H1 (cell line): ENCODE measurements at regions not wholly inside any gene's neighbourhood (a gene's known extent, or its start where the extent isn't known, plus 50 kb on each side); places are given as distances from the start of the nearest gene placed in this dataset.

ENCODE experiments used
- CTCF ChIA-PET: fragments of 300-600 bp; sonication (Branson Sonifier 250); formaldehyde crosslinking; loops from one replicate; lab custom pipeline; 2021; ENCODE audit not compliant: partially characterized antibody; lab: Charles Lee
- POLR2A ChIA-PET: fragments of 300-600 bp; sonication (Branson Sonifier 250); formaldehyde crosslinking; loops from one replicate; lab custom pipeline; 2021; ENCODE audit warnings: inconsistent platforms; ENCODE audit not compliant: partially characterized antibody; lab: Charles Lee
- DNase-seq, 2 experiments: peaks; one replicate each; pipeline versions ENCODE4 v3.0.0 to v3.0.0-alpha.2; 2010 to 2022; ENCODE audit warnings: low spot score in 2 of 2, low read depth in 1 of 2, mixed read lengths in 1 of 2
- FAIRE-seq: peaks from 2 replicates; lab custom pipeline; 2011; peaks lifted over from hg19 to GRCh38; lab: Jason Lieb, UNC
- H2AFZ ChIP-seq: 2 replicates; pipeline ENCODE4 v1.8.1; 2012; ENCODE audit warnings: low read length, inconsistent platforms
- H2AK5ac ChIP-seq: 2 replicates; pipeline ENCODE4 v1.6.1; 2013; ENCODE audit warnings: low read depth, low read length
- H2BK120ac ChIP-seq: replicated peaks from 2 replicates; pipeline ENCODE3; 2013; ENCODE audit warnings: low read depth, low read length, inconsistent platforms
- H2BK12ac ChIP-seq: 2 replicates; pipeline ENCODE4 v1.6.1; 2013; ENCODE audit warnings: low read depth, low read length
- H2BK15ac ChIP-seq: 2 replicates; pipeline ENCODE4 v1.6.1; 2013; ENCODE audit warnings: low read length
- H2BK20ac ChIP-seq: 2 replicates; pipeline ENCODE4 v1.6.1; 2013; ENCODE audit warnings: low read length
- H2BK5ac ChIP-seq: 2 replicates; pipeline ENCODE4 v1.6.1; 2013; ENCODE audit warnings: low read depth, low read length
- H3K14ac ChIP-seq: 2 replicates; pipeline ENCODE4 v1.6.1; 2013; ENCODE audit warnings: inconsistent platforms; ENCODE audit not compliant: insufficient read length
- H3K18ac ChIP-seq: 2 replicates; pipeline ENCODE4 v1.6.1; 2013; ENCODE audit warnings: low read length; ENCODE audit errors: extremely low read depth
- H3K23ac ChIP-seq: 2 replicates; pipeline ENCODE4 v1.6.1; 2013; ENCODE audit warnings: inconsistent platforms; ENCODE audit not compliant: insufficient read length
- H3K23me2 ChIP-seq: 2 replicates; pipeline ENCODE4 v1.6.1; 2013; ENCODE audit warnings: low read depth, low read length
- H3K27ac ChIP-seq: 2 replicates; pipeline ENCODE4 v1.6.1; 2011; ENCODE audit warnings: low read depth, low read length, inconsistent platforms
- H3K27me3 ChIP-seq, 4 experiments: replicated peaks in 1 of 4; 1 replicate in 1 of 4; 2 replicates in 3 of 4; pipeline versions ENCODE4 v1.6.1 to v1.8.1; 2011 to 2013; ENCODE audit warnings: low read length in 3 of 4, mild to moderate bottlenecking in 3 of 4, inconsistent platforms in 2 of 4, mixed read lengths in 2 of 4, moderate library complexity in 1 of 4; ENCODE audit not compliant: control insufficient read depth in 3 of 4, insufficient read depth in 3 of 4; ENCODE audit errors: extremely low read depth in 1 of 4
- H3K36me3 ChIP-seq, 4 experiments: 2 replicates each; pipeline versions ENCODE4 v1.6.1 to v1.8.1; 2011 to 2013; ENCODE audit warnings: mild to moderate bottlenecking in 4 of 4, low read length in 3 of 4, moderate library complexity in 2 of 4, control low read depth in 1 of 4, inconsistent platforms in 1 of 4; ENCODE audit not compliant: insufficient read depth in 4 of 4, control insufficient read depth in 2 of 4
- H3K4ac ChIP-seq: replicated peaks from 2 replicates; pipeline ENCODE3; 2013; ENCODE audit warnings: low read length, low read depth, mixed read lengths, inconsistent platforms; ENCODE audit not compliant: insufficient read length
- H3K4me1 ChIP-seq, 4 experiments: replicated peaks in 1 of 4; 1 replicate in 1 of 4; 2 replicates in 3 of 4; pipeline versions ENCODE4 v1.6.1 to v1.8.1; 2011 to 2013; ENCODE audit warnings: low read length in 3 of 4, inconsistent platforms in 2 of 4, mixed read lengths in 1 of 4; ENCODE audit not compliant: insufficient read depth in 4 of 4, control insufficient read depth in 3 of 4
- H3K4me2 ChIP-seq, 2 experiments: 2 replicates each; pipeline versions ENCODE4 v1.6.1 to v1.8.1; 2011 to 2013; ENCODE audit warnings: low read depth in 2 of 2, low read length in 2 of 2, control low read depth in 1 of 2, inconsistent platforms in 1 of 2, mild to moderate bottlenecking in 1 of 2; ENCODE audit not compliant: insufficient read depth in 1 of 2
- H3K4me3 ChIP-seq, 4 experiments: fragments of 200-600, 300-600 bp in 1 of 4; sonication (generic), shearing (Covaris generic), sonication (Bioruptor Twin) in 1 of 4; 2 replicates each; pipeline versions ENCODE4 v1.5.1 to v1.8.1; 2011 to 2016; ENCODE audit warnings: low read length in 4 of 4, low read depth in 3 of 4, control low read depth in 2 of 4, inconsistent platforms in 2 of 4, mild to moderate bottlenecking in 2 of 4, mixed read lengths in 1 of 4, moderate library complexity in 1 of 4; ENCODE audit not compliant: insufficient read depth in 2 of 4; ENCODE audit errors: extremely low read depth in 1 of 4
- H3K56ac ChIP-seq: replicated peaks from 2 replicates; pipeline ENCODE3; 2013; ENCODE audit warnings: low read depth, mild to moderate bottlenecking, mixed read lengths, low read length, inconsistent platforms; ENCODE audit not compliant: insufficient read length
- H3K79me1 ChIP-seq: 2 replicates; pipeline ENCODE4 v1.6.1; 2013; ENCODE audit warnings: low read depth, low read length, control low read depth
- H3K79me2 ChIP-seq, 2 experiments: 2 replicates each; pipeline versions ENCODE4 v1.6.1 to v1.8.1; 2012 to 2013; ENCODE audit warnings: low read length in 2 of 2, mild to moderate bottlenecking in 2 of 2, inconsistent platforms in 1 of 2; ENCODE audit not compliant: insufficient read depth in 2 of 2, control insufficient read depth in 1 of 2
- H3K9ac ChIP-seq, 4 experiments: replicated peaks in 1 of 4; 1 replicate in 1 of 4; 2 replicates in 3 of 4; pipeline versions ENCODE4 v1.6.1 to v1.8.1; 2011 to 2013; ENCODE audit warnings: low read depth in 3 of 4, low read length in 3 of 4, control low read depth in 2 of 4, mild to moderate bottlenecking in 2 of 4, moderate library complexity in 2 of 4, inconsistent platforms in 1 of 4; ENCODE audit errors: extremely low read depth in 1 of 4
- H3K9me3 ChIP-seq, 2 experiments: 2 replicates each; pipeline versions ENCODE4 v1.6.1 to v1.8.1; 2012 to 2013; ENCODE audit warnings: mild to moderate bottlenecking in 2 of 2, moderate library complexity in 2 of 2, control low read depth in 1 of 2, inconsistent platforms in 1 of 2, low read depth in 1 of 2, low read length in 1 of 2, mixed read lengths in 1 of 2; ENCODE audit not compliant: insufficient read depth in 2 of 2
- H4K20me1 ChIP-seq, 2 experiments: replicated peaks in 1 of 2; 2 replicates each; pipeline versions ENCODE3 to v1.8.1; 2011 to 2013; ENCODE audit warnings: inconsistent platforms in 2 of 2, low read length in 2 of 2, mild to moderate bottlenecking in 1 of 2; ENCODE audit not compliant: insufficient read depth in 2 of 2, control insufficient read depth in 1 of 2
- H4K5ac ChIP-seq: 2 replicates; pipeline ENCODE4 v1.6.1; 2013; ENCODE audit warnings: low read length, low read depth, mixed read lengths, inconsistent platforms; ENCODE audit not compliant: insufficient read length
- H4K8ac ChIP-seq: 2 replicates; pipeline ENCODE4 v1.8.0; 2013; ENCODE audit warnings: mild to moderate bottlenecking, moderate library complexity, low read length, inconsistent platforms; ENCODE audit not compliant: insufficient read depth; ENCODE audit errors: extremely low read depth
- H4K91ac ChIP-seq: replicated peaks from 2 replicates; pipeline ENCODE3; 2013; ENCODE audit warnings: low read length, mixed read lengths, inconsistent platforms; ENCODE audit not compliant: insufficient read length
- ATF3 ChIP-seq: IDR thresholded peaks from 2 replicates; pipeline ENCODE4 v1.6.1; 2011; ENCODE audit warnings: low read depth, mild to moderate bottlenecking, low read length; ENCODE audit not compliant: insufficient read depth
- BACH1 ChIP-seq: IDR thresholded peaks from 2 replicates; pipeline ENCODE4 v1.6.1; 2012; ENCODE audit warnings: low read length, improper control_type of control experiment
- BCL11A ChIP-seq, 2 experiments: IDR thresholded peaks; one replicate each; pipeline ENCODE4 v1.6.1; 2011; ENCODE audit warnings: low read depth in 2 of 2, low read length in 2 of 2, mild to moderate bottlenecking in 2 of 2
- CBX5 ChIP-seq: fragments of 300-800, 300-1000 bp; sonication (generic); IDR thresholded peaks from 2 replicates; pipeline ENCODE4 v1.7.1; 2016; ENCODE audit warnings: antibody characterized with exemption, low read length, low read depth
- CBX8 ChIP-seq: fragments of 300-800, 300-1000 bp; sonication (generic); IDR thresholded peaks from 2 replicates; pipeline ENCODE4 v1.7.1; 2016; ENCODE audit warnings: low read depth, low read length, borderline replicate concordance
- CEBPB ChIP-seq: IDR thresholded peaks from 2 replicates; pipeline ENCODE4 v1.6.1; 2012; ENCODE audit warnings: low read depth, low read length
- CHD1 ChIP-seq: IDR thresholded peaks from 2 replicates; pipeline ENCODE4 v1.6.1; 2012; ENCODE audit warnings: low read depth, low read length, improper control_type of control experiment
- EZH2 ChIP-seq: fragments of 200-600 bp; sonication (generic); IDR thresholded peaks from 2 replicates; pipeline ENCODE4 v1.7.1; 2012; ENCODE audit warnings: low read depth, mild to moderate bottlenecking, moderate library complexity, low read length, inconsistent platforms; ENCODE audit not compliant: severe bottlenecking
- GABPA ChIP-seq: IDR thresholded peaks from 2 replicates; pipeline ENCODE4 v1.6.1; 2011; ENCODE audit warnings: mild to moderate bottlenecking, low read length, moderate library complexity, borderline replicate concordance; ENCODE audit not compliant: insufficient read depth
- JUN ChIP-seq: IDR thresholded peaks from 2 replicates; pipeline ENCODE4 v1.6.1; 2011; ENCODE audit warnings: low read depth, mild to moderate bottlenecking, improper control_type of control experiment, low read length
- NANOG ChIP-seq: IDR thresholded peaks from 2 replicates; pipeline ENCODE4 v1.6.1; 2011; ENCODE audit warnings: low read length, low read depth, mild to moderate bottlenecking, inconsistent platforms; ENCODE audit not compliant: insufficient read depth, poor library complexity, severe bottlenecking
- SRF ChIP-seq: IDR thresholded peaks from 2 replicates; pipeline ENCODE4 v1.6.1; 2011; ENCODE audit warnings: mild to moderate bottlenecking, low read depth, low read length, moderate library complexity
- TAF7 ChIP-seq: optimal IDR thresholded peaks from 2 replicates; pipeline ENCODE3; 2011; ENCODE audit warnings: low read depth, mild to moderate bottlenecking, inconsistent platforms, low read length, moderate library complexity, borderline replicate concordance
- TEAD4 ChIP-seq: IDR thresholded peaks from 2 replicates; pipeline ENCODE4 v1.6.1; 2012; ENCODE audit warnings: low read depth, low read length, inconsistent platforms, mixed read lengths
- YY1 ChIP-seq: IDR thresholded peaks from 2 replicates; pipeline ENCODE4 v1.6.1; 2011; ENCODE audit warnings: low read depth, mild to moderate bottlenecking, low read length
- WGBS, 2 experiments: shearing (Covaris generic) in 1 of 2; methylation state at CpG; one replicate each; pipeline versions ENCODE4 v1.1.6 to v1.1.7; 2013 to 2015; ENCODE audit warnings: low lambda C conversion rate in 2 of 2, mixed read lengths in 2 of 2, inconsistent platforms in 1 of 2, low coverage in 1 of 2, missing lambda C conversion rate in 1 of 2; ENCODE audit not compliant: insufficient replicate concordance in 2 of 2, insufficient coverage in 1 of 2, insufficient read length in 1 of 2; ENCODE audit errors: extremely low coverage in 1 of 2, missing lambda C conversion rate in 1 of 2; 5-methylcytosine and 5-hydroxymethylcytosine counted together

GRCh38 chr12:30211743-30212142 lies 428.0 kb upstream of the TMTC1 start:
- no peak for FAIRE-seq
- Histone ChIP-seq H3K4me3 (no peak overlapping the region), H2BK20ac (no peak overlapping the region), H4K20me1 (no peaks in the 10 kb centered on the region), H2AFZ (no peak overlapping the region), H3K79me2 (no peaks in the 10 kb centered on the region), H4K8ac (no peak overlapping the region), H3K9ac (no peak overlapping the region), H3K18ac (no peak overlapping the region), H3K27me3 (no peaks in the 10 kb centered on the region), H3K56ac (no peak overlapping the region), H3K9me3 (no peaks in the 10 kb centered on the region), H3K27ac (no peak overlapping the region), H3K23me2 (no peaks in the 10 kb centered on the region), H3K23ac (no peak overlapping the region), H3K4ac (no peak overlapping the region), H2AK5ac (no peak overlapping the region), H4K91ac (no peak overlapping the region), H2BK12ac (no peak overlapping the region), H3K79me1 (no peaks in the 10 kb centered on the region; the same call in 1 of the 2 replicates), H3K4me2 (no peak overlapping the region), H2BK15ac (no peak overlapping the region), H3K36me3 (no peaks in the 10 kb centered on the region), H4K5ac (no peak overlapping the region), H2BK5ac (no peak overlapping the region), H3K4me1 (no peaks in the 10 kb centered on the region), H2BK120ac (no peak overlapping the region), H3K14ac (no peak overlapping the region)
- POLR2A ChIA-PET = no interaction called here
- no peak for DNase-seq
- CTCF ChIA-PET = no interaction called here
- 77% methylated on average over 3 of the region's 3 CpGs; no CpG with 5 or more reads in 1 of the 2 experiments for WGBS, 2 experiments
- TF ChIP-seq CEBPB = no peak
- no peak for TF ChIP-seq SRF
- TF ChIP-seq CBX5 = no peak
- TF ChIP-seq CBX8 = no peak
- TF ChIP-seq TAF7 = no peak
- no peak for TF ChIP-seq CHD1
- TF ChIP-seq JUN = no peak
- no peak for TF ChIP-seq TEAD4
- TF ChIP-seq EZH2 = no peak
- TF ChIP-seq NANOG = no peak
- no peak for TF ChIP-seq YY1
- no peak for TF ChIP-seq BCL11A (IDR thresholded peaks at IDR 0.05; ENCODE audit: low read depth in 2 of 2, low read length in 2 of 2)
- TF ChIP-seq GABPA = no peak
- no peak for TF ChIP-seq BACH1
- no peak for TF ChIP-seq ATF3
